IPS-20b (cell line): ENCODE measurements at regions not wholly inside any gene's neighbourhood (a gene's known extent, or its start where the extent isn't known, plus 50 kb on each side); places are given as distances from the start of the nearest gene placed in this dataset.
"Not testable (repeated sequence)": the region's sequence is repeated elsewhere in the genome, so short reads cannot be mapped to it uniquely, and the experiment has no call there.

ENCODE experiments used
- H3K27ac ChIP-seq: one replicate; pipeline ENCODE4 v1.5.1; 2013; ENCODE audit warnings: low read length
- H3K27me3 ChIP-seq: 2 replicates; pipeline ENCODE4 v1.6.1; 2013; ENCODE audit warnings: mild to moderate bottlenecking, low read length, inconsistent platforms; ENCODE audit not compliant: insufficient read depth
- H3K36me3 ChIP-seq: 2 replicates; pipeline ENCODE4 v1.6.1; 2013; ENCODE audit warnings: low read depth, mild to moderate bottlenecking, inconsistent platforms, low read length, moderate library complexity; ENCODE audit not compliant: insufficient read depth
- H3K4me1 ChIP-seq: 2 replicates; pipeline ENCODE4 v1.6.1; 2013; ENCODE audit warnings: mild to moderate bottlenecking, control low read depth, inconsistent platforms, low read length, moderate library complexity; ENCODE audit not compliant: insufficient read depth
- H3K4me3 ChIP-seq: 2 replicates; pipeline ENCODE4 v1.5.1; 2013; ENCODE audit warnings: mild to moderate bottlenecking, low read length, inconsistent platforms
- H3K9ac ChIP-seq: 2 replicates; pipeline ENCODE4 v1.6.1; 2013; ENCODE audit warnings: low read depth, mild to moderate bottlenecking, inconsistent platforms, low read length, moderate library complexity
- H3K9me3 ChIP-seq: 2 replicates; pipeline ENCODE4 v1.6.1; 2013; ENCODE audit warnings: mild to moderate bottlenecking, low read depth, low read length, inconsistent platforms; ENCODE audit not compliant: insufficient read depth

DNA sequence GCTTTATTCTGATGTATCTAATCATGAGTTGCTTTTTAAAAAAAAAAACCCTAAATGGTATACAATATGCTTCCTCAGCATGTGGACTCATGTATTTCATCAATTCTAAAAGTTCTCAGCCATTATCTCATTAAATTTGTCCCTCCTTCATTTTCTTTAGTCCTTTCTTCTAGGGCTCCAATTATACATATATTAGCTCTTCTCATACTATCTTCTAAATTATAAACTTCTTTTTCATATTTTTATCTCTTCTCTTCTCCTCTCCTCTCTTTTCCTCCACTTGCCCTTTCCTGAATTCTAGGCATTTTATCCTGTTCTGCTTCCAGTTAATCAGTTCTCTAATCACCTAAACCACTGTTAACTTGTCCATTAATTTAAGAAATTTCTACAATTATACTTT is 55.0 kb upstream of the IL33 start:
- Histone ChIP-seq H3K9me3 (peaks cover 14% of the 10 kb centered on the region), H3K36me3 (no peaks in the 10 kb centered on the region), H3K4me3 (no peak overlapping the region), H3K27ac (no peak overlapping the region), H3K4me1 (no peaks in the 10 kb centered on the region), H3K27me3 (no peaks in the 10 kb centered on the region), H3K9ac (no peak overlapping the region)

DNA sequence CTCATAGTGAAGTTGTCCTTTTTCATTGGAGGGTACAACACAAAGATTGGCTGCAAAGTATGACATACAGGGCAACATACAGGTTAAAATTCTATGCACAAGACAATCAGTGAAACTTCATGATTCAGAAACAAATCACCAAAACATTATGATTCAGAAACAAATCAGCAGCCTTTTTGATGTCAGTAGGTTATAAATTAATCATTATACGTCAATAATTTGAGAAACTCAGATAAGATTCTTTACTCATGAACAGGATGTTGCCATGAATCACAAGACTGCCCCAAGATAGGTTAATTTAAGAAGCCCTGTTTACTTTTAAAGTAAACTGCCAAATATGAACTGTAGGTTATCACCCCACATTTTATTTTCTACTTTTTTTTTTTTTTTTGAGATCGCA is 62.2 kb upstream of the IL33 start:
- H3K4me3 ChIP-seq: no peak overlapping the region
- H3K4me1 ChIP-seq: peaks cover 6% of the 10 kb centered on the region; the same call in 1 of the 2 replicates
- H3K9me3 ChIP-seq: peaks cover 5% of the 10 kb centered on the region; the same call in 1 of the 2 replicates
- H3K36me3 ChIP-seq: no peaks in the 10 kb centered on the region
- no peak overlapping the region for H3K27ac ChIP-seq
- H3K27me3 ChIP-seq: no peaks in the 10 kb centered on the region
- H3K9ac ChIP-seq: no peak overlapping the region

DNA sequence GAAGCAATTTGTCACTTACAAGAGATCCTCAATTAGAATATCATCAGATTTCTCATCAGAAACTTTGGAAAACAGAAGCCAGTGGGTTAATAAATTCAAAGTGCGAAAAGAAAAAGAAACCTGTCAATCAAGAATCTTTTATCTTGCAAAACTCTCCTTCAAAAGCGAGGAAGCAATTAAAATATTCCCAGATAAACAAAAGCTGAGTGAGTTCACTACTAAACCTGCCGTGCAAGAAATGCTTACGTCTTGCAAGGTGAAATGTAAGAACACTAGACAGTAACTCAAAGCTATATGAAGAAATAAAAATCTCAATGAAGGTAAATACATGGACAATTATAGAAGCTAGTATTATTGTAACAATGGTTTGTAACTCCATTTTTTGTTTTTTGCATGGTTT is 62.8 kb upstream of the IL33 start:
- Histone ChIP-seq H3K9ac (no peak overlapping the region), H3K27ac (no peak overlapping the region), H3K4me1 (peaks cover 6% of the 10 kb centered on the region; the same call in 1 of the 2 replicates), H3K4me3 (no peak overlapping the region), H3K9me3 (peaks cover 5% of the 10 kb centered on the region; the same call in 1 of the 2 replicates), H3K36me3 (no peaks in the 10 kb centered on the region), H3K27me3 (no peaks in the 10 kb centered on the region)

DNA sequence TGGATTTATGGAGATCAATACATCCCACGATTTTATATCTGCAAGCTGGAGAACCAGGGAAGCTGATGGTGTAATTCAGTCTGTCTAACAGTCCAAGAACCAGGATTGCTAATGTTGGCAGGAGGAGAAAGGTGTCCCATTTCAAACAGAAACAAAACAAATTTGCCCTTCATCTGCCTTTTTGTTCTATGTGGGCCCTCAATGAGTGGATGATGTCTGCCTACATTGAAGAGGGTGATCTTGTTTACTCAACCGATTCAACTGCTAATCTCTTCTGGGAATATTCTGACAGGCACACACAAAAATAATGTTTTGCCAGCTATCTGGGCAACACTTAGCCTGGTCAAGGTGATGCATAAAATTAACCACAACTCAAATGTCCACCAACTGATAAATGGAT is 65.1 kb upstream of the IL33 start:
- Histone ChIP-seq H3K27me3 (no peaks in the 10 kb centered on the region), H3K4me3 (no peak overlapping the region), H3K9me3 (peaks cover 5% of the 10 kb centered on the region; the same call in 1 of the 2 replicates), H3K27ac (no peak overlapping the region), H3K9ac (no peak overlapping the region), H3K36me3 (no peaks in the 10 kb centered on the region), H3K4me1 (peaks cover 6% of the 10 kb centered on the region; the same call in 1 of the 2 replicates)

DNA sequence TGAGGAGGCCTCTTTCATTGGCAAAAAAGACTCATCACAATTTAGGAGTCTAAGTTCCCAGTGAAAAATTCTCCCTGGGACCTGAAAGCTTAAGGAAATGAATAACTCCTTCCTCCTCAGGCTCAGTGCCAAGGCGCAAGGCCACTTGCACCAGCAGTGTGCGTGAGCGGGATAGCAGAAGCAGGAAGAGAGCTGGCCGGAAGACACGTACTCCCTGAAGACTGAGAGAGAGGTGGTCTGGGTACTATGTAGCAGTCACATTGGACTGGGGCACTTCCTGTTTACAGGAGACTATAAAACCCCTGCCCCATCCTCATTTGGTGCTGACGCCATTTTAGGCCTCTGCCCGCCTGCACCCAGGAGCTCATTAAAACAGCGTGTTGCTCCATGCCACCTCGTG is 66.3 kb upstream of the IL33 start:
- no peak overlapping the region for H3K9ac ChIP-seq
- H3K4me3 ChIP-seq: no peak overlapping the region
- no peaks in the 10 kb centered on the region for H3K27me3 ChIP-seq
- peaks cover 5% of the 10 kb centered on the region; the same call in 1 of the 2 replicates for H3K9me3 ChIP-seq
- H3K36me3 ChIP-seq: no peaks in the 10 kb centered on the region
- H3K4me1 ChIP-seq: peaks cover 6% of the 10 kb centered on the region; the same call in 1 of the 2 replicates
- H3K27ac ChIP-seq: no peak overlapping the region

DNA sequence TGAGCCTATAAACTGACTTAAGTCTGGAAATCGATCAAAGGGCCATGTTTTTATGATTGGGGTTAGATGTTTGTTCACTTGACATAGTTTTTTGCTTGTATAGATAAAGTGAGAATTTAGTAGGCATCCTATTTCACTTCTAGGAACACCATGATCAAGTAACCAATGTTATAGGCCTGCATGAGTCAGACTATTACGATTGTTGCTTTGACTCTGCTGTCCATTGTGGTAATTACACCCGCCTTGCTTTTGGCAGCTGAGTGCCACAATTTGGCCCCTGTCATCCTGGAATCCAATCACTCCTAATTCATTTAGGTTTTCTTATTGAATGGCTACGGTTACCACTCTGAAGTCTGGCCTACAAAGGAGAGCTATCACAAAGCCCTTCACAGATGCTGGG is 67.8 kb upstream of the IL33 start:
- Histone ChIP-seq H3K4me3 (no peak overlapping the region), H3K27me3 (no peaks in the 10 kb centered on the region), H3K9me3 (peaks cover 5% of the 10 kb centered on the region; the same call in 1 of the 2 replicates), H3K27ac (no peak overlapping the region), H3K36me3 (no peaks in the 10 kb centered on the region), H3K9ac (no peak overlapping the region), H3K4me1 (peaks cover 2% of the 10 kb centered on the region; the same call in 1 of the 2 replicates)

DNA sequence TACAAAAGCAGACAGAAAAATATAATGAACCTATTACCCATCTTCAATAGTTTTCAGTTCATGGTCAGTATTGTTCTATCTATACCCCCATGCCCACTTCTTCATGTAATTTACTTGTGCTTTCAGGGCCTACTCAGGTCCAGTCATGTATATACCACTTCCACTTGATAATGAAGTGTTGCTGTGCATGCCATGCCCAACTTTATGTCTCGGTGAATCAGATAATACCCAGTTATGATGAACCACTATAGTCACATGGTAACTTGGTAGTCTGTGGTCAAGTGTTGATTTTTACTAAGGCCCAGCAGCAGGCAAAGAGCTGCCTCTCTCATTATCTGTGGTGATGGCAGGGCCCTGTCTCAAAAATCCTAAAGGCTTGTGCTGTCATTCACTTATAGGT is 70.7 kb upstream of the IL33 start:
- no peak overlapping the region for H3K27ac ChIP-seq
- H3K36me3 ChIP-seq: no peaks in the 10 kb centered on the region
- no peak overlapping the region for H3K4me3 ChIP-seq
- no peaks in the 10 kb centered on the region for H3K27me3 ChIP-seq
- no peaks in the 10 kb centered on the region for H3K4me1 ChIP-seq
- no peaks in the 10 kb centered on the region for H3K9me3 ChIP-seq
- H3K9ac ChIP-seq: no peak overlapping the region

DNA sequence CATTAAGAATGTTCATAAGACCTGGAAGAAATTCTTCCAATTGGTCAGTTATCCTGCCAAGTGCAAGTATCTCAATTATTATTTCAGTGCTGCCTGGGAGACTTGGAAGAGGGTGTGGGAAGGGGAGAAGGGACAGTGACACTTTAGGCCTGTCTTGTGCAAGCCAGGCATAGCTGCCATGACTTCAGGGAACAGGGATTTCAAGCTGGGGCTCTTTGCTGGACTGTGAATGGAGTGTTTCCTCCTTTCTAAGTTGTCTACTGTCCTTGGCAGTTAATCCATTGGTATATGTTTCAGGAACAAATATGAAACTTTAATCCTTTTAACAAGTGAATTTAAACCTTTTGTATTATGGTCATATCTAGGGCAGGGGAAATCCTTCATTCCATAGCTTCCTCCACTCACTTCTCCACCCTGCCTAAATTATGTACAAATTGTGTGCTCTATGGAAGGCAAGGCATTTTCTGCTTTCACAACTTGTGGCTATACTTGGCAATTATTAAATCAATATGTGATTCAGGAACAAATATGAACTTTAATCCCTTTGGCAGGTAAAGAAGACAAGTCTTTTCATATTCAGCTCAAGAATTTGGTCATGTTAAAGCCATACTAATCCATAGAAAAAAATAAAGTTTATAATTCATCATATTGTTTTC is 72.7 kb upstream of the IL33 start:
- Histone ChIP-seq H3K36me3 (no peaks in the 10 kb centered on the region), H3K4me1 (no peaks in the 10 kb centered on the region), H3K4me3 (no peak overlapping the region), H3K27me3 (no peaks in the 10 kb centered on the region), H3K27ac (no peak overlapping the region), H3K9me3 (no peaks in the 10 kb centered on the region), H3K9ac (no peak overlapping the region)

DNA sequence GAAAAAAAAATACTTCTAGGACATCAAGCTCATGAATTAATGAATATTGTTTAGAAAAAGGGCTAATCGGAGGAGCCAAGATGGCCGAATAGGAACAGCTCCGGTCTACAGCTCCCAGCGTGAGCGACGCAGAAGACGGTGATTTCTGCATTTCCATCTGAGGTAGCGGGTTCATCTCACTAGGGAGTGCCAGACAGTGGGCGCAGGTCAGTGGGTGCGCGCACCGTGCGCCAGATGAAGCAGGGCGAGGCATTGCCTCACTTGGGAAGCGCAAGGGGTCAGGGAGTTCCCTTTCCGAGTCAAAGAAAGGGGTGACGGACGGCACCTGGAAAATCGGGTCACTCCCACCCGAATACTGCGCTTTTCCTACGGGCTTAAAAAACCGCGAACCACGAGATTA is 79.8 kb upstream of the IL33 start:
- not testable (repeated sequence) for H3K4me3 ChIP-seq, H3K36me3 ChIP-seq, H3K27me3 ChIP-seq, H3K27ac ChIP-seq, H3K9me3 ChIP-seq, H3K9ac ChIP-seq, H3K4me1 ChIP-seq

DNA sequence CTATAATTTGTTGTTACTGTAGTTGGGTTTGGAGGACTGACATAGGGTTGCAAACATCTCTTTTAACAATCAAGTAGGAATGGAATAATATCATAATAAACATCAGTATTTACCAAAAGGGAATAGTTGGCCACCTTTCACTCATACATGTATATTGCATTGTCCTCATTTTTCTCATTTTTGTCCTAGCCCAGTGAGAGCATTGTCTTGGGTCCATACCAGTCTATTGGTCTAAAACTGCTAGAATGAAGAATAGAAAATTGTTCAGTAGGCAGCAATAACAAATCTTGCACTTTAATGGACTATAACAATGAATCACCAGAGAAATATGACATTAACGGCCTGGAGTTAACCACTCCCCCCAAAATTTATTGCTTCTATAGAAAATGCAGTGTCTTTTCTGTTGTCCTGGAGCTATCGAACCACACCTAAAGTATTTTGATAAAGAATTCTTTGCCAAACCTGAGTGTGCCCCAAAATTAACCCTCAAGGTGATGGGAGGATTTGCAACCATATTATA is 80.9 kb upstream of the IL33 start:
- peaks cover 4% of the 10 kb centered on the region; the same call in 1 of the 2 replicates for H3K9me3 ChIP-seq
- H3K27ac ChIP-seq: no peak overlapping the region
- no peak overlapping the region for H3K9ac ChIP-seq
- no peaks in the 10 kb centered on the region for H3K27me3 ChIP-seq
- H3K4me1 ChIP-seq: no peaks in the 10 kb centered on the region
- H3K4me3 ChIP-seq: no peak overlapping the region
- no peaks in the 10 kb centered on the region for H3K36me3 ChIP-seq

DNA sequence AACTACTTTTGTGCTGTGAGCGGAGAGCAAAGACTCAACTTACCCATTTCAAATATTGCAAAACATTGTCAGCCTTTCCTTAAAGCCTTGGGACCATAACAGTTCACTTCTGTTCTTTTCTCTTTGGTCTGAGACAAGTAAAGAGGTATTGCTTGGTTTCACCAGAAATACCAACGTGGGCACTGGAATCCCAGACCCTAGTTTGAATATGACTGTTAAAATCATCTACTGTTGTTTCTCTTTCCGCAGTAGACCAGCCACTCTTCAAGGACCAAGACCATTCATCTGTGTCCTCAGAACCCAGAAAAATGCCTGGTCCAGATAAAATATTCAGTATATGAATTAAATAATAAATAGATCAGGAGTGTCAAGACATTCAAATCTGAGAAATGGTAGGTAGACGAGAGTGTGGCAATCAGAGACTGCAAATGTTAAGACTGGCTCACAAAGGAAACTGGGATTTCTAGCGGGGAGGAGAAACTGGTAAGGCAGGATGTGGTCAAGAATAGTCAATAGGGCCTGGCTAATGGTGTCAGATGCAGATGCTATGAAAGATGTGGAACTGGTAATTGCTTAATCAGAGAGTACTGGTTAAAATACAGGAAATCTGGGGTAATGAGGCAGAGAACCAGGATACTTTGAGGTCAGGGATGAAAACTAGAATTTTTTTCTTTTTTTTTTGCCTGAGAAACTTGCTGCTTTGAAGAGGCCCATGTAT is 82.1 kb upstream of the IL33 start:
- Histone ChIP-seq H3K9me3 (peaks cover 4% of the 10 kb centered on the region; the same call in 1 of the 2 replicates), H3K27ac (no peak overlapping the region), H3K27me3 (no peaks in the 10 kb centered on the region)

DNA sequence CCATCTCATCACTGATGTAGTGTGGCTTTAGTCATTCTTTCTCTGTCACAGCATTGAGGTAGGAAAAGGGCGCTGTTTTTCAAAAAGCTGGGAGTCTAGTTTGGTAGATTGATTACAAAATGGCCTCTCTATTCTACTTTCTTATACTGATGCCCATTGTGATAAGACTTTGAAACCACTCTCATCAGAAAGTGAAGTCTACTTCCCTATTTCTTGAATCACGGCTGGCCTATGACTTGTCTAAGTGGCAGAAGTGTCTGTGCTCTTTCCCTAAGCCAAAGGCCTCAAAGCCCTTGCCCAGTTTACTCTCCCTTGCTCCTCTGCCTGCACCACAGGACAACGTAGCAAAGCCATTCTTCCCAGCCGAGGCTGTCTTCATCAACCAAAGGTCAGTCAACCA is 83.0 kb upstream of the IL33 start:
- no peaks in the 10 kb centered on the region for H3K27me3 ChIP-seq
- H3K4me1 ChIP-seq: no peaks in the 10 kb centered on the region
- no peak overlapping the region for H3K9ac ChIP-seq
- H3K4me3 ChIP-seq: no peak overlapping the region
- no peak overlapping the region for H3K27ac ChIP-seq
- no peaks in the 10 kb centered on the region for H3K36me3 ChIP-seq
- H3K9me3 ChIP-seq: peaks cover 4% of the 10 kb centered on the region; the same call in 1 of the 2 replicates

More for the DNA sequence above, 82.1 kb upstream of the IL33 start:
- no peaks in the 10 kb centered on the region for H3K4me1 ChIP-seq
- no peak overlapping the region for H3K4me3 ChIP-seq
- no peaks in the 10 kb centered on the region for H3K36me3 ChIP-seq
- no peak overlapping the region for H3K9ac ChIP-seq
